Muscle layer of colon (tissue), 2 donors: ENCODE measurements at regions not wholly inside any gene's neighbourhood (a gene's known extent, or its start where the extent isn't known, plus 50 kb on each side); places are given as distances from the start of the nearest gene placed in this dataset.

ENCODE experiments used
- H3K27ac ChIP-seq: one replicate; pipeline ENCODE4 v1.7.0; 2013; ENCODE audit warnings: low read depth, mild to moderate bottlenecking, low read length, moderate library complexity
- H3K27me3 ChIP-seq, 2 donors: one replicate each; pipeline ENCODE4 v1.7.0; 2013; ENCODE audit warnings: low read length in 2 of 2, mild to moderate bottlenecking in 2 of 2; ENCODE audit not compliant: insufficient read depth in 2 of 2, control insufficient read depth in 1 of 2
- H3K36me3 ChIP-seq: one replicate; pipeline ENCODE4 v1.7.0; 2013; ENCODE audit warnings: mild to moderate bottlenecking, low read length; ENCODE audit not compliant: insufficient read depth
- H3K4me1 ChIP-seq: one replicate; pipeline ENCODE4 v1.7.0; 2013; ENCODE audit warnings: mild to moderate bottlenecking, low read length; ENCODE audit not compliant: insufficient read depth
- H3K4me3 ChIP-seq, 2 donors: one replicate each; pipeline ENCODE4 v1.7.0; 2013; ENCODE audit warnings: low read length in 2 of 2, low read depth in 1 of 2, mild to moderate bottlenecking in 1 of 2, moderate library complexity in 1 of 2
- H3K9ac ChIP-seq: one replicate; pipeline ENCODE4 v1.7.0; 2013; ENCODE audit warnings: low read length
- H3K9me3 ChIP-seq: one replicate; pipeline ENCODE4 v1.7.0; 2013; ENCODE audit warnings: mild to moderate bottlenecking, low read length
- donor health status: abdominal sarcoma.
- donor health status: Adenocarcinoma of cecum.

DNA sequence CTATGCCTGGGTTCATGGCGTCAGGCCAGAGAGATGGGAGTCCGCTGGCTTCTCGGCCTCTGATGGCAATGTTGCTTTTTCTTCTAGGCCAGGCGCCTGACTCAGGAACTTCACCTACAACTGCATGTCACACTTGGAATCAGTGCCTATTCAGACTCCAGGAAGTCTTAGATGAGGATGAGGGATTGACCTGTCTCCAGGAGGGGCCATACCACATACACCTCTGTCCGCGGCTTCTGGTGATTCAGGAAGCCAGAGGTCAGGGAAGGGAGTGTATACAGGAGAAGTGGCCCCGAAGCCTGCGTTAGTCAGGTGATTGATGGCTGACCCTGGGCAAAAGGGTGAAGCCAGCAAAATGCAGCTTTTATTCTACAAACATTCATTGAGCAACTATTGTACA, 109.1 kb upstream of the RMDN2 start:
- Histone ChIP-seq H3K36me3 (no peaks in the 10 kb centered on the region), H3K4me3 (no peak overlapping the region), H3K9ac (no peak overlapping the region), H3K27ac (no peak overlapping the region), H3K9me3 (no peaks in the 10 kb centered on the region), H3K27me3 (no peaks in the 10 kb centered on the region), H3K4me1 (no peaks in the 10 kb centered on the region)

DNA sequence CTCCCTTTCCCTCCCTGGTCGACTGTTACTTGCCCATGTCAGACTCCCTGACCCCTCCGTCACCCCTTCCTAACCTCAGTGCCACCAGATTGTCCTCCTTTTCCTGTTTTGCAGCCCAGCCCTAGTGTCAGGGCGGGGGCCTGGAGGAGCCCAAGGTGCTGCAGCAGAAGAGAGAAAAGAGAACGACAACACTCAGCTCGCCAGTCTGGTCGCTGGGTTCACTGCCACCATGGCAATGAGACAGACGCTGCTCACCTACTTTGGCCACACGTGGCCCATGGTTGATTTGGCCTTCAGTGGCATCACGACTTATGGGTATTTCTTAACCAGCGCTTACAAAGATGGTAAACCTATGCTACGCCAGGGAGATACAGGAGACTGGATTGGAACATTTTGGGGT, 108.4 kb upstream of the RMDN2 start:
- H3K9ac ChIP-seq, result no peak overlapping the region
- H3K9me3 ChIP-seq, result no peaks in the 10 kb centered on the region
- no peak overlapping the region for H3K4me3 ChIP-seq
- H3K27ac ChIP-seq, result no peak overlapping the region
- no peaks in the 10 kb centered on the region for H3K27me3 ChIP-seq
- no peaks in the 10 kb centered on the region for H3K36me3 ChIP-seq
- H3K4me1 ChIP-seq, result no peaks in the 10 kb centered on the region

DNA sequence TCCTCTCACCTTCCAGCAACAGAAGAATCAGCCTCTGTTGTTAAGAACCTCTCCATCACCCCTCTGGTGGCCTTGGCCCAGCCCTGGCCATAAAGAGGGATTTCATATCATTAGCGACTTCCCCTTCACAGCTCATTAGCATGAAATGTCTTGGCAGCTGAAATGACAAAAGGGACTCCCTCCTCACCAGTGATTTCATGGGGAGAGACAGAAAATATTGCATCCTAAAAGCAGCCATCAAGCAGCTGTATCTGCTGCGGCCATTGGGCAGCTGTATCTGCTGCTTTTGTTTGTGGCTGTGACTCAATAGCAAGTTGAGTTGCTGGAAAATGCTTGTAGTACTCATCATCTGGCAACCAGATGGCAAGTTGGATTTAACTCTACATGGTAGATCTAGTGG, 105.9 kb upstream of the RMDN2 start:
- no peaks in the 10 kb centered on the region for H3K9me3 ChIP-seq
- H3K4me1 ChIP-seq, result peaks cover 4% of the 10 kb centered on the region
- H3K4me3 ChIP-seq, result no peak overlapping the region
- H3K27ac ChIP-seq, result no peak overlapping the region
- H3K36me3 ChIP-seq, result no peaks in the 10 kb centered on the region
- H3K27me3 ChIP-seq, result no peaks in the 10 kb centered on the region
- no peak overlapping the region for H3K9ac ChIP-seq

GRCh38 chr2:37820471-37820986, 104.6 kb upstream of the RMDN2 start:
- Histone ChIP-seq H3K9ac (no peak overlapping the region), H3K9me3 (no peaks in the 10 kb centered on the region), H3K36me3 (no peaks in the 10 kb centered on the region), H3K4me1 (peaks cover 12% of the 10 kb centered on the region), H3K27me3 (no peaks in the 10 kb centered on the region), H3K4me3 (no peak overlapping the region), H3K27ac (no peak overlapping the region)

DNA sequence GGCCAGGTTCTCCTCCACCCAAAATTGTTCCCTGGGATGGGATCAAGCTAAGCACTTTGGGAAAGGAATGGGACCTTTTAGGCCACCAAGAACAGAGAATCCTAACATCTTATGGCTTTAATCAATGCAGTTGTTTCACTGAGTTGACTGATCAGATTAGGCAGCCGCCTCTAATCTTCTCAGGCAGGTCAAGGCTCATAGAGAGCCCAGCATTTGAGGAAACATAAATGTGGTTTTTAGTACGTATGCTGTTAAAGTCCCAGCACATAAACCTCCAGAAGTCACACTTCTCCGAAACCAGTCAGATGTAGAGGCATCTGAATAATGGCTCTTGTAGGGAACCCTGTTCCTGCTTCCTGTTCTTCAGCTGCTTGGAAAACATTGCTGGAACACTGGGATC, 99.5 kb upstream of the RMDN2 start:
- no peak overlapping the region for H3K9ac ChIP-seq
- no peaks in the 10 kb centered on the region for H3K27me3 ChIP-seq

GRCh38 chr2:37826611-37827010, 98.5 kb upstream of the RMDN2 start:
- Histone ChIP-seq H3K36me3 (no peaks in the 10 kb centered on the region), H3K4me3 (no peak overlapping the region), H3K9me3 (no peaks in the 10 kb centered on the region), H3K27ac (no peak overlapping the region), H3K9ac (no peak overlapping the region), H3K27me3 (no peaks in the 10 kb centered on the region), H3K4me1 (peaks cover 24% of the 10 kb centered on the region)

More for the DNA sequence above, 99.5 kb upstream of the RMDN2 start:
- Histone ChIP-seq H3K27ac (no peak overlapping the region), H3K36me3 (no peaks in the 10 kb centered on the region), H3K4me1 (peaks cover 20% of the 10 kb centered on the region), H3K4me3 (no peak overlapping the region), H3K9me3 (no peaks in the 10 kb centered on the region)

- Histone ChIP-seq H3K9me3 (no peaks in the 10 kb centered on the region), H3K27ac (no peak overlapping the region), H3K27me3 (no peaks in the 10 kb centered on the region), H3K9ac (no peak overlapping the region), H3K36me3 (no peaks in the 10 kb centered on the region), H3K4me3 (no peak overlapping the region), H3K4me1 (peaks cover 28% of the 10 kb centered on the region)
Measured at GRCh38 chr2:37827455-37827854, 97.6 kb upstream of the RMDN2 start.

DNA sequence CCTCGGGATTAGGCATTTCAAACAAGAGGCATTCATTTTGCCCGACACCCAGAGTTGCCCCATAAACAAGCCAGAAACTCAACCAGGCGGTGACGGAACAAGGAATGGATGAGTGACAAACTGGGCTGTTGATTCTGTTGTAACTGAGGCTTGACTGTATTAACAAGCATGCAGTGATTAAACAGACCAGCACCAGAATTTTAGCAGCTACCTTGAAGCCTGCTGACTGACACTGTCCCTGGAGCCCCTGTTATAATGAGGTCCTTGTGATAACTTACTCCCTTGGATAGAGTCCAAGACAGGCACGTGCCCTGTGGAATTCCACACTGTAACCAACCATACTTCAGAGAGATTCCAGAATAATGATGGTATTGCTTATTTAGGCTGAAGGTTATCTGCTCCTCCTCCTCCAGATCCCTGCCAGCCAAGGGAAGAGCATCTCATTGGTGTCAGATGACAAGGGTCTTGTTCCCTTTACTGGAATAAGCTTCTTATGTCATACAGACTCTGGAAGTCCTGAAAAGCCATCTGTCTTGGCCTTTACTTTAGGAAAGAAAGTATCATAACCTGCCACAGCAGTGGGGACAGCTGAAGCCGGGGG, 97.1 kb upstream of the RMDN2 start:
- H3K27me3 ChIP-seq, result no peaks in the 10 kb centered on the region
- peaks cover 28% of the 10 kb centered on the region for H3K4me1 ChIP-seq
- H3K4me3 ChIP-seq, result no peak overlapping the region
- no peak overlapping the region for H3K9ac ChIP-seq
- H3K9me3 ChIP-seq, result no peaks in the 10 kb centered on the region
- H3K27ac ChIP-seq, result no peak overlapping the region
- H3K36me3 ChIP-seq, result no peaks in the 10 kb centered on the region

DNA sequence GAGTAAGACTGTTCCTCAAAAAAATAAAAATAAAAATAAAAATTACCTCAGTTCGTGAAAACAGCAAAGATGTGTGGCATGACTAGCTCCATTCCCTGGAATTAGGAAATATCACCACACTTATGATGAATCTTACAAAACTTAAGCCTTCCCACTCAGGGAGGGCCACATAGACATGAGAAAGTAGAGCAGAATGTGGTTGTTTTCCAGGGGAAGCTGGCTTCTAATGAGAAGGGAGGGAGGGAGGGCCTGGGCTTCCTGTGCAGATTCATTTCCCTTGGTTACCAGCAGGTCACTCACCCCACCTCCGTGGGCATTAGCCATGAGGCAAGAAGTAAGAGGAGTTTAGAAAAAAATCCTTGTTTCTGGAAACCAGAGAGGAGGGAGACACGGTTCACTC, 95.9 kb upstream of the RMDN2 start:
- Histone ChIP-seq H3K27me3 (no peaks in the 10 kb centered on the region), H3K4me1 (peaks cover 24% of the 10 kb centered on the region), H3K36me3 (no peaks in the 10 kb centered on the region)

DNA sequence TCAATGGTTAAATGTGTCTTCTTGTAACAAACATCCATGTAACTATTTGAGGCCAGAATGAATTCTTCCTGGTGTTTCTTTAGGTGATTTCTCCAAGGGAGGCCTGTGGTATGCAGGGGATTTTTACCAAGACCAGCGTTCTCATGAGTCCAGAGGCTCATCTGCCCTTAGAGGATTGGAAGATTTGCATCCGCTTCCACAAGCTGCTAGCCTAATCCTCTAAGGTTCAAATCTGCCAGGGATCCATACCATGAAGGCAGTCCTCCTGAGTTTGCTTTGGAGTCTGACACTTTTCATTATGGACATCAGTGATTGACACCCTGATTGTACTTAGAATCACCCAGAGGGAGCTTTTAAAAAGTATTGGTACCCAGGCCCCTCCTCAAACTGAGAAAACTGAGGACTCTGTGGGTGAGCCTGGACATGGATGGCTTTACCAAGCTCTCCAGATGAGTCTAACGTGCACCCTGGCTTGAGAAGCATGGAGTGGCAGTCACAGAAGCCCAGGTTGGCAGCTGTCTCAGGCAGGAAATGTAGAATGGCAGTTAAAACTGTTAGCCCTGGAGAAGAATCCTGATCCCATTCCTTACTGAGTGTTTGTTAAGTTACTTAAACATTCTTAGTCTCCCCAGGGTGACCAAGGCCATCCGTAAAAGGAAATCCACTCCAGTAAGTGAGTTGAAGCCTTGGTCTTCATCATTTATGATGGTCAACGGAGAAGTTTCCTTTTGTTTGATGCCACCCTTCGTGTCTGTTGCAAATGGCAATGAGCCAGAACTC, 95.3 kb upstream of the RMDN2 start:
- Histone ChIP-seq H3K4me1 (peaks cover 18% of the 10 kb centered on the region), H3K36me3 (no peaks in the 10 kb centered on the region), H3K4me3 (no peak overlapping the region), H3K27me3 (no peaks in the 10 kb centered on the region), H3K9ac (no peak overlapping the region), H3K9me3 (no peaks in the 10 kb centered on the region), H3K27ac (peak overlapping the region; percentile 25)

More for the DNA sequence above, 95.9 kb upstream of the RMDN2 start:
- Histone ChIP-seq H3K27ac (peak overlapping the region; percentile 25), H3K4me3 (no peak overlapping the region), H3K9me3 (no peaks in the 10 kb centered on the region), H3K9ac (no peak overlapping the region)

GRCh38 chr2:37830636-37831035, 94.5 kb upstream of the RMDN2 start:
- peaks cover 16% of the 10 kb centered on the region for H3K4me1 ChIP-seq
- H3K4me3 ChIP-seq, result no peak overlapping the region
- H3K9ac ChIP-seq, result no peak overlapping the region
- H3K27me3 ChIP-seq, result no peaks in the 10 kb centered on the region
- H3K36me3 ChIP-seq, result no peaks in the 10 kb centered on the region
- no peaks in the 10 kb centered on the region for H3K9me3 ChIP-seq
- H3K27ac ChIP-seq, result peak overlapping the region; percentile 7
